ENCODE measurements at regions not wholly inside any gene's neighbourhood (a gene's known extent, or its start where the extent isn't known, plus 50 kb on each side); places are given as distances from the start of the nearest gene placed in this dataset.

GRCh38 chr2:120927265-120927628 lies 191.6 kb downstream of the GLI2 start:
- no peak for TF ChIP-seq PKNOX1 (IDR thresholded peaks at IDR 0.05)
- no peak for TF ChIP-seq CTBP1 (IDR thresholded peaks at IDR 0.05; ENCODE audit: borderline replicate concordance)
- no peak for TF ChIP-seq SP1 (IDR thresholded peaks at IDR 0.05)
- TF ChIP-seq ELF4 (IDR thresholded peaks at IDR 0.05), result no peak
- TF ChIP-seq FOXA1 (IDR thresholded peaks at IDR 0.05), result no peak
- TF ChIP-seq BHLHE40 (IDR thresholded peaks at IDR 0.05; ENCODE audit: borderline replicate concordance), result no peak
- TF ChIP-seq FOXM1 (IDR thresholded peaks at IDR 0.05; ENCODE audit: borderline replicate concordance), result no peak
- TF ChIP-seq SUZ12 (IDR thresholded peaks at IDR 0.05), result no peak
- TF ChIP-seq NFRKB (IDR thresholded peaks at IDR 0.05), result no peak
- no peak for TF ChIP-seq HDGF (IDR thresholded peaks at IDR 0.05; ENCODE audit: borderline replicate concordance)
- TF ChIP-seq FOXK2 (IDR thresholded peaks at IDR 0.05), result no peak
